Hepatocyte (in vitro differentiated cells): ENCODE measurements at regions not wholly inside any gene's neighbourhood (a gene's known extent, or its start where the extent isn't known, plus 50 kb on each side); places are given as distances from the start of the nearest gene placed in this dataset.

Source experiments
- EZH2 ChIP-seq: fragments of 200-600 bp; sonication (generic); IDR thresholded peaks from 2 replicates; pipeline ENCODE4 v1.6.1; 2016; ENCODE audit warnings: antibody characterized with exemption, mild to moderate bottlenecking, borderline replicate concordance
- EZH2phosphoT487 ChIP-seq: fragments of 200-600 bp; sonication (generic); IDR thresholded peaks from one replicate; pipeline ENCODE4 v1.6.1; 2018; ENCODE audit warnings: antibody characterized with exemption, mild to moderate bottlenecking, low read depth, moderate library complexity; ENCODE audit not compliant: unreplicated experiment, severe bottlenecking
- TF ChIP-seq, protein P1 (sequence below): fragments of 200-600 bp; sonication (generic); IDR thresholded peaks from 2 replicates; pipeline ENCODE4 v1.5.1; 2016; ENCODE audit warnings: antibody characterized with exemption, mild to moderate bottlenecking; ENCODE audit not compliant: poor library complexity

GRCh38 chr10:123244747-123245146 is 90.5 kb downstream of the BUB3 start:
- TF ChIP-seq, protein P1, sequence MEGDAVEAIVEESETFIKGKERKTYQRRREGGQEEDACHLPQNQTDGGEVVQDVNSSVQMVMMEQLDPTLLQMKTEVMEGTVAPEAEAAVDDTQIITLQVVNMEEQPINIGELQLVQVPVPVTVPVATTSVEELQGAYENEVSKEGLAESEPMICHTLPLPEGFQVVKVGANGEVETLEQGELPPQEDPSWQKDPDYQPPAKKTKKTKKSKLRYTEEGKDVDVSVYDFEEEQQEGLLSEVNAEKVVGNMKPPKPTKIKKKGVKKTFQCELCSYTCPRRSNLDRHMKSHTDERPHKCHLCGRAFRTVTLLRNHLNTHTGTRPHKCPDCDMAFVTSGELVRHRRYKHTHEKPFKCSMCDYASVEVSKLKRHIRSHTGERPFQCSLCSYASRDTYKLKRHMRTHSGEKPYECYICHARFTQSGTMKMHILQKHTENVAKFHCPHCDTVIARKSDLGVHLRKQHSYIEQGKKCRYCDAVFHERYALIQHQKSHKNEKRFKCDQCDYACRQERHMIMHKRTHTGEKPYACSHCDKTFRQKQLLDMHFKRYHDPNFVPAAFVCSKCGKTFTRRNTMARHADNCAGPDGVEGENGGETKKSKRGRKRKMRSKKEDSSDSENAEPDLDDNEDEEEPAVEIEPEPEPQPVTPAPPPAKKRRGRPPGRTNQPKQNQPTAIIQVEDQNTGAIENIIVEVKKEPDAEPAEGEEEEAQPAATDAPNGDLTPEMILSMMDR: no peak
- TF ChIP-seq EZH2phosphoT487 (no peak), EZH2 (no peak)
